HCT116 (cell line): ENCODE measurements at regions not wholly inside any gene's neighbourhood (a gene's known extent, or its start where the extent isn't known, plus 50 kb on each side); places are given as distances from the start of the nearest gene placed in this dataset.
"Not testable (repeated sequence)": the region's sequence is repeated elsewhere in the genome, so short reads cannot be mapped to it uniquely, and the experiment has no call there.

ENCODE experiments used
- ATAC-seq: fragments of 200-7000 bp; cut with Tn5 transposase; 2 replicates; pipeline ENCODE4 v1.9.1; 2020; ENCODE audit warnings: mild to moderate bottlenecking, moderate library complexity
- BruUV-seq: library from RNA; stranded (reverse); fragments of 400-500 nt; replicated peaks from 2 replicates; lab custom pipeline; 2021; lab: Mats Ljungman, UMichigan
- CTCF ChIA-PET: fragments of 300-600 bp; sonication (Branson Sonifier 250); formaldehyde crosslinking; loops from one replicate; lab custom pipeline; 2021; ENCODE audit warnings: antibody characterized with exemption; lab: Charles Lee
- POLR2A ChIA-PET: fragments of 300-600, 350-600 bp; sonication (Branson Sonifier 250); formaldehyde crosslinking; loops from one replicate; lab custom pipeline; 2021; ENCODE audit warnings: antibody characterized with exemption; lab: Charles Lee
- RAD21 ChIA-PET, 2 experiments: fragments of 300-600 bp; sonication (Branson Sonifier 250); formaldehyde crosslinking; loops; one replicate each; lab custom pipeline; 2023; ENCODE audit warnings: low total read pairs in 2 of 2; ENCODE audit not compliant: uncharacterized antibody in 2 of 2, unreplicated experiment in 2 of 2, low non-redundant PET in 1 of 2; lab: Charles Lee
- DNase-seq: peaks from one replicate; pipeline ENCODE4 v3.0.0-alpha.2; 2010; ENCODE audit warnings: low read depth, low spot score
- H2AFZ ChIP-seq: fragments of 200-600 bp; shearing (Covaris generic), sonication (generic); 2 replicates; pipeline ENCODE4 v1.6.1; 2017; ENCODE audit warnings: low read depth, mixed run types, mixed read lengths, antibody characterized with exemption, low read length; ENCODE audit not compliant: poor library complexity, severe bottlenecking
- H3K27ac ChIP-seq: 2 replicates; pipeline ENCODE4 v1.5.1; 2012; ENCODE audit warnings: low read depth, low read length
- H3K27me3 ChIP-seq: fragments of 200-600 bp; sonication (generic); 2 replicates; pipeline ENCODE4 v1.6.1; 2016; ENCODE audit warnings: mixed run types, low read length, mixed read lengths; ENCODE audit not compliant: insufficient read depth
- H3K36me3 ChIP-seq, 2 experiments: fragments of 200-500 bp in 1 of 2; fragments of 200-600 bp in 1 of 2; sonication (Bioruptor generic) in 1 of 2; sonication (generic) in 1 of 2; 2 replicates each; pipeline versions ENCODE4 v1.5.1 to v1.6.1; 2014 to 2016; ENCODE audit warnings: low read length in 2 of 2, inconsistent platforms in 1 of 2, mixed read lengths in 1 of 2, mixed run types in 1 of 2; ENCODE audit not compliant: insufficient read depth in 2 of 2, control insufficient read depth in 1 of 2
- H3K4me1 ChIP-seq, 2 experiments: fragments of 200-600 bp in 1 of 2; sonication (generic) in 1 of 2; 2 replicates each; pipeline versions ENCODE4 v1.5.1 to v1.6.1; 2012 to 2017; ENCODE audit warnings: low read length in 2 of 2, inconsistent platforms in 1 of 2, mild to moderate bottlenecking in 1 of 2, mixed read lengths in 1 of 2, mixed run types in 1 of 2, moderate library complexity in 1 of 2; ENCODE audit not compliant: insufficient read depth in 2 of 2, control insufficient read depth in 1 of 2
- H3K4me2 ChIP-seq: fragments of 200-600 bp; sonication (generic); 2 replicates; pipeline ENCODE4 v1.6.1; 2017; ENCODE audit warnings: mixed run types, low read length, mixed read lengths
- H3K4me3 ChIP-seq, 2 experiments: fragments of 200-600 bp in 1 of 2; sonication (generic) in 1 of 2; replicated peaks in 1 of 2; 2 replicates each; pipeline ENCODE4 v1.5.1; 2011 to 2016; ENCODE audit warnings: low read length in 2 of 2, control low read depth in 1 of 2, low read depth in 1 of 2, mild to moderate bottlenecking in 1 of 2, mixed read lengths in 1 of 2, mixed run types in 1 of 2
- H3K79me2 ChIP-seq: fragments of 200-600 bp; sonication (generic); 2 replicates; pipeline ENCODE4 v1.6.1; 2017; ENCODE audit warnings: mild to moderate bottlenecking, mixed run types, low read length, moderate library complexity, mixed read lengths; ENCODE audit not compliant: insufficient read depth
- H3K9ac ChIP-seq: fragments of 200-600 bp; sonication (generic); 2 replicates; pipeline ENCODE4 v1.6.1; 2016; ENCODE audit warnings: low read length, mixed read lengths
- H3K9me2 ChIP-seq: fragments of 200-600 bp; sonication (generic), shearing (Covaris generic); 2 replicates; pipeline ENCODE4 v1.6.1; 2017; ENCODE audit warnings: mixed run types, mild to moderate bottlenecking, moderate library complexity; ENCODE audit not compliant: insufficient read depth
- H3K9me3 ChIP-seq, 2 experiments: fragments of 200-500 bp in 1 of 2; fragments of 200-600 bp in 1 of 2; sonication (Bioruptor generic) in 1 of 2; sonication (generic) in 1 of 2; 2 replicates each; pipeline ENCODE4 v1.6.1; 2014 to 2017; ENCODE audit warnings: low read length in 2 of 2, mixed read lengths in 2 of 2, inconsistent platforms in 1 of 2, low read depth in 1 of 2, mild to moderate bottlenecking in 1 of 2, mixed run types in 1 of 2, moderate library complexity in 1 of 2; ENCODE audit not compliant: control insufficient read depth in 1 of 2, insufficient read depth in 1 of 2
- H4K20me1 ChIP-seq: fragments of 200-600 bp; sonication (generic), shearing (Covaris generic); 2 replicates; pipeline ENCODE4 v1.6.1; 2017; ENCODE audit warnings: mixed run types, mild to moderate bottlenecking, moderate library complexity; ENCODE audit not compliant: insufficient read depth
- ATF3 ChIP-seq: IDR thresholded peaks from 2 replicates; pipeline ENCODE4 v1.6.1; 2012
- CBX3 ChIP-seq: IDR thresholded peaks from 2 replicates; pipeline ENCODE4 v1.6.1; 2012; ENCODE audit warnings: low read depth
- CEBPB ChIP-seq: IDR thresholded peaks from 2 replicates; pipeline ENCODE4 v1.6.1; 2012; ENCODE audit warnings: low read depth
- EGR1 ChIP-seq: IDR thresholded peaks from 2 replicates; pipeline ENCODE4 v1.6.1; 2012; ENCODE audit warnings: low read depth
- EZH2phosphoT487 ChIP-seq: fragments of 200-600 bp; IDR thresholded peaks from 2 replicates; pipeline ENCODE4 v1.6.1; 2018; ENCODE audit warnings: antibody characterized with exemption, borderline replicate concordance
- FOSL1 ChIP-seq: IDR thresholded peaks from 2 replicates; pipeline ENCODE4 v1.6.1; 2012; ENCODE audit warnings: low read depth
- JUND ChIP-seq: IDR thresholded peaks from 2 replicates; pipeline ENCODE4 v1.6.1; 2012
- MAX ChIP-seq: IDR thresholded peaks from 2 replicates; pipeline ENCODE4 v1.6.1; 2012
- POLR2A ChIP-seq: IDR thresholded peaks from 2 replicates; pipeline ENCODE4 v1.7.0; 2011; ENCODE audit warnings: borderline replicate concordance; ENCODE audit not compliant: insufficient read depth, insufficient read length; ENCODE audit errors: extremely low read depth
- POLR2AphosphoS5 ChIP-seq: IDR thresholded peaks from 2 replicates; pipeline ENCODE4 v1.6.1; 2011; ENCODE audit warnings: mild to moderate bottlenecking, low read depth, low read length, moderate library complexity
- RAD21 ChIP-seq: IDR thresholded peaks from 2 replicates; pipeline ENCODE4 v1.6.1; 2012; ENCODE audit warnings: low read depth, mild to moderate bottlenecking
- TCF7L2 ChIP-seq: IDR thresholded peaks from 2 replicates; pipeline ENCODE4 v1.7.0; 2011; ENCODE audit warnings: borderline replicate concordance, inconsistent platforms; ENCODE audit not compliant: insufficient read depth, insufficient read length; ENCODE audit errors: extremely low read depth
- ZFX ChIP-seq: fragments of 450-650 bp; IDR thresholded peaks from 2 replicates; pipeline ENCODE4 v1.6.1; 2017
- ZNF274 ChIP-seq: fragments of 200-500 bp; sonication (Bioruptor generic); IDR thresholded peaks from 2 replicates; pipeline ENCODE4 v1.6.1; 2014; ENCODE audit warnings: mild to moderate bottlenecking, low read depth, low read length, inconsistent platforms
- intact Hi-C: fragments of 100-400 bp; cut with micrococcal nuclease; formaldehyde crosslinking; loops from 2 replicates; pipeline ENCODE4 v1.10.0; 2022
- TF ChIP-seq, protein P1 (sequence below), 3 experiments: fragments of 200-600 bp in 1 of 3; sonication (generic) in 1 of 3; IDR thresholded peaks in 2 of 3; conservative IDR thresholded peaks in 1 of 3; 2 replicates each; pipeline ENCODE4 v1.5.1; 2012 to 2017; ENCODE audit warnings: low read depth in 2 of 3, low read length in 2 of 3, antibody characterized with exemption in 1 of 3, borderline replicate concordance in 1 of 3, control low read depth in 1 of 3, mild to moderate bottlenecking in 1 of 3, mixed read lengths in 1 of 3, mixed run types in 1 of 3, moderate library complexity in 1 of 3; ENCODE audit not compliant: insufficient read depth in 1 of 3
- TF ChIP-seq, protein P2 (sequence below): IDR thresholded peaks from 2 replicates; pipeline ENCODE4 v1.6.1; 2011; ENCODE audit warnings: mild to moderate bottlenecking, low read length, moderate library complexity; ENCODE audit not compliant: insufficient replicate concordance; ENCODE audit errors: extremely low read depth

DNA sequence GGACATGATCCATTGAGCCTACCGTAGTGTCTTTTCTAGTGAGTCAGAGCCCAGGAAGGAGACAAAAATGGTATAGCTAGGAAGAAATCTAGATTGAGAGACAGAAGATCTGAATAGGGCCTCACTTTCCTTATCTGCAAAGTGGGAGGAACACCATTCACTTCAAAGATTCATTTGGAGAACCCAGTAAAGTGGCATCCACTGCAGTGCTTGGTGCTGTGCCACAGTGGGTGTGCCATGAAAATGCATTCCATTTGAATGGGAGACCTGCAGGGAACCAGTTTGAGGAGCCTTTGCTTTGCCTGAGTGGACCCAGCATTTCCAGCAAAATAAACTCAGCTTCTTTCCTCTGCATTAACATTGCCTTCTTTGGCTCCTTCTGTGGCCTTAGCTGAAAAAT lies 470.5 kb upstream of the CADM1 start:
- H3K36me3 ChIP-seq, result no peaks in the 10 kb centered on the region
- no peak overlapping the region for H3K27ac ChIP-seq
- H3K27me3 ChIP-seq, result no peaks in the 10 kb centered on the region
- no peak for ATAC-seq
- CTCF ChIA-PET, result no interaction called here
- H3K79me2 ChIP-seq, result no peaks in the 10 kb centered on the region
- H3K4me3 ChIP-seq, result no peak overlapping the region
- no peak overlapping the region for H3K4me2 ChIP-seq
- BruUV-seq, result no TSS peak
- no peaks in the 10 kb centered on the region for H4K20me1 ChIP-seq
- RAD21 ChIA-PET, result no interaction called here
- TF ChIP-seq MAX (no peak), EZH2phosphoT487 (no peak), RAD21 (no peak), CEBPB (no peak), ATF3 (no peak), TCF7L2 (no peak), ZNF274 (no peak), CBX3 (no peak), ZFX (no peak), JUND (no peak), FOSL1 (no peak), POLR2AphosphoS5 (no peak), EGR1 (no peak), POLR2A (no peak)
- TF ChIP-seq, protein P1, sequence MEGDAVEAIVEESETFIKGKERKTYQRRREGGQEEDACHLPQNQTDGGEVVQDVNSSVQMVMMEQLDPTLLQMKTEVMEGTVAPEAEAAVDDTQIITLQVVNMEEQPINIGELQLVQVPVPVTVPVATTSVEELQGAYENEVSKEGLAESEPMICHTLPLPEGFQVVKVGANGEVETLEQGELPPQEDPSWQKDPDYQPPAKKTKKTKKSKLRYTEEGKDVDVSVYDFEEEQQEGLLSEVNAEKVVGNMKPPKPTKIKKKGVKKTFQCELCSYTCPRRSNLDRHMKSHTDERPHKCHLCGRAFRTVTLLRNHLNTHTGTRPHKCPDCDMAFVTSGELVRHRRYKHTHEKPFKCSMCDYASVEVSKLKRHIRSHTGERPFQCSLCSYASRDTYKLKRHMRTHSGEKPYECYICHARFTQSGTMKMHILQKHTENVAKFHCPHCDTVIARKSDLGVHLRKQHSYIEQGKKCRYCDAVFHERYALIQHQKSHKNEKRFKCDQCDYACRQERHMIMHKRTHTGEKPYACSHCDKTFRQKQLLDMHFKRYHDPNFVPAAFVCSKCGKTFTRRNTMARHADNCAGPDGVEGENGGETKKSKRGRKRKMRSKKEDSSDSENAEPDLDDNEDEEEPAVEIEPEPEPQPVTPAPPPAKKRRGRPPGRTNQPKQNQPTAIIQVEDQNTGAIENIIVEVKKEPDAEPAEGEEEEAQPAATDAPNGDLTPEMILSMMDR (IDR thresholded peaks at IDR 0.05 in 2 of 3, conservative IDR thresholded peaks at IDR 0.05 in 1 of 3; ENCODE audit: borderline replicate concordance in 1 of 3, insufficient read depth in 1 of 3, low read depth in 2 of 3, low read length in 2 of 3), result no peak
- TF ChIP-seq, protein P2, sequence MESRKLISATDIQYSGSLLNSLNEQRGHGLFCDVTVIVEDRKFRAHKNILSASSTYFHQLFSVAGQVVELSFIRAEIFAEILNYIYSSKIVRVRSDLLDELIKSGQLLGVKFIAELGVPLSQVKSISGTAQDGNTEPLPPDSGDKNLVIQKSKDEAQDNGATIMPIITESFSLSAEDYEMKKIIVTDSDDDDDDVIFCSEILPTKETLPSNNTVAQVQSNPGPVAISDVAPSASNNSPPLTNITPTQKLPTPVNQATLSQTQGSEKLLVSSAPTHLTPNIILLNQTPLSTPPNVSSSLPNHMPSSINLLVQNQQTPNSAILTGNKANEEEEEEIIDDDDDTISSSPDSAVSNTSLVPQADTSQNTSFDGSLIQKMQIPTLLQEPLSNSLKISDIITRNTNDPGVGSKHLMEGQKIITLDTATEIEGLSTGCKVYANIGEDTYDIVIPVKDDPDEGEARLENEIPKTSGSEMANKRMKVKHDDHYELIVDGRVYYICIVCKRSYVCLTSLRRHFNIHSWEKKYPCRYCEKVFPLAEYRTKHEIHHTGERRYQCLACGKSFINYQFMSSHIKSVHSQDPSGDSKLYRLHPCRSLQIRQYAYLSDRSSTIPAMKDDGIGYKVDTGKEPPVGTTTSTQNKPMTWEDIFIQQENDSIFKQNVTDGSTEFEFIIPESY, result no peak
- H2AFZ ChIP-seq, result no peak overlapping the region
- DNase-seq, result no peak
- no peaks in the 10 kb centered on the region for H3K4me1 ChIP-seq
- no peaks in the 10 kb centered on the region for H3K9me2 ChIP-seq
- H3K9ac ChIP-seq, result no peak overlapping the region
- intact Hi-C loops, result no loop called here
- H3K9me3 ChIP-seq, result no peaks in the 10 kb centered on the region; a peak in 1 of 4 replicates
- POLR2A ChIA-PET, result no interaction called here

DNA sequence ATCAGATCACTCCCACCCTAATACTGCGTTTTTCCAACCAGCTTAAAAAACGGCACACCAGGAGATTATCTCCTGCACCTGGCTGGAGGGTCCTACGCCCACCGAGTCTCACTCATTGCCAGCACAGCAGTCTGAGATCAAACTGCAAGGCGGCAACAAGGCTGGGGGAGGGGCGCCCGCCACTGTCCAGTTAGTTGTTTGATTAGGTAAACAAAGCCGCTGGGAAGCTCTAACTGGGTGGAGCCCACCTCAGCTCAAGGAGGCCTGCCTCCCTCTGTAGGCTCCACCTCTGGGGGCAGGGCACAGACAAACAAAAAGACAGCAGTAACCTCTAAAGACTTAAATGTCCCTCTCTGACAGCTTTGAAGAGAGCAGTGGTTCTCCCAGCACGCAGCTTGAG lies 463.0 kb upstream of the CADM1 start:
- H3K4me3 ChIP-seq, CTCF ChIA-PET, H3K4me2 ChIP-seq, POLR2A ChIA-PET, H3K4me1 ChIP-seq, H3K9me2 ChIP-seq, H3K9ac ChIP-seq, ATAC-seq, H4K20me1 ChIP-seq, H2AFZ ChIP-seq, H3K79me2 ChIP-seq, DNase-seq, H3K36me3 ChIP-seq, RAD21 ChIA-PET, H3K27ac ChIP-seq, H3K9me3 ChIP-seq, BruUV-seq, H3K27me3 ChIP-seq, intact Hi-C loops: not testable (repeated sequence)
